8988T (cell line): ENCODE measurements at regions not wholly inside any gene's neighbourhood (a gene's known extent, or its start where the extent isn't known, plus 50 kb on each side); places are given as distances from the start of the nearest gene placed in this dataset.

Experiments
- DNase-seq: peaks from one replicate; pipeline ENCODE4 v3.0.0; 2011

- no peak for DNase-seq
Measured at GRCh38 chr6:2534406-2535042, 216.2 kb downstream of the MYLK4 start.

GRCh38 chr6:2531426-2532215 lies 219.1 kb downstream of the MYLK4 start:
- DNase-seq: no peak

GRCh38 chr6:2529211-2529719 lies 221.5 kb downstream of the MYLK4 start:
- DNase-seq: no peak

DNA sequence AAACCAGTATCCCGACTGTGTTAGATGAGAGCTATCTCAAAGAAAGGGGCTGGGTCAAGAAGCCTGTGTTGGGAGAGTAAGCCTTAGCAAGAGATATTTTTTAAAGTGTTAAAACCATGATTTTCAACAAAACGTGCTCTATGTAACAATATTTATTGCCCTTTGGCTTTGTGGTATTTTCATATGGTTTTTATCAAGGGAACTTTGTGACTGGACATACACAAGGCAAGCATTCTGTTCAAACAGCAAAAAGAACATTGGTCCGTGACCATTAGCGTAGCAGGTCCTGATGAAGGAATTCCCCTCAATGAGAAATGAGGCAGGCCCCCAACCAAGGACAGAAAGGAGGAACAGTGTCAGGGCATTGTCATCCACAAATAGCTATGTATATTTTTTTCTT lies 222.6 kb downstream of the MYLK4 start:
- no peak for DNase-seq

GRCh38 chr6:2526766-2527165 lies 224.0 kb downstream of the MYLK4 start:
- no peak for DNase-seq

- no peak for DNase-seq
Measured at GRCh38 chr6:2524090-2524489, 226.6 kb downstream of the MYLK4 start.

DNA sequence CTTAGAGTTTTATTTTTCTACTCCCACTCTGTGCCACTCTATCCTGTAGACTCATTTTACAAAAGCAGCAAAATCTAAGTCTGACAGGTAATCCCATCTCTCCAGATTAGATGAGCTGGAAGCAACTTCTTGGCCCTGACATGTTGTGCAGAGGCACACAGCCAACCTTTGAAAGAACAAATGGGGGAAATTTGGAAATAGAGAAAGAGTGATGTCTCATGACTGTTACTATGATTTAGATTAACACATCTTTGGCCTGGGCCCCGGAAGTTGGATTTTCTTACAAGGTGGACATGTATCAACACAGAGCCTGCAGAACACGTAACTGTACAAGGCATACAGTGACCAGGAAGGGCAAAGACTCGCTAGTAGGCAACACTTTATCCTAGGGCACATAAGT lies 227.7 kb downstream of the MYLK4 start:
- DNase-seq: no peak

GRCh38 chr6:2522521-2522920 lies 228.2 kb downstream of the MYLK4 start:
- DNase-seq: no peak

- no peak for DNase-seq
Measured at GRCh38 chr6:2517855-2518473, 232.8 kb downstream of the MYLK4 start.

GRCh38 chr6:2517401-2517800 lies 233.3 kb downstream of the MYLK4 start:
- DNase-seq: no peak

GRCh38 chr6:2516059-2516458 lies 234.7 kb downstream of the MYLK4 start:
- no peak for DNase-seq

GRCh38 chr6:2514965-2515543 lies 235.7 kb downstream of the MYLK4 start:
- DNase-seq: no peak

DNA sequence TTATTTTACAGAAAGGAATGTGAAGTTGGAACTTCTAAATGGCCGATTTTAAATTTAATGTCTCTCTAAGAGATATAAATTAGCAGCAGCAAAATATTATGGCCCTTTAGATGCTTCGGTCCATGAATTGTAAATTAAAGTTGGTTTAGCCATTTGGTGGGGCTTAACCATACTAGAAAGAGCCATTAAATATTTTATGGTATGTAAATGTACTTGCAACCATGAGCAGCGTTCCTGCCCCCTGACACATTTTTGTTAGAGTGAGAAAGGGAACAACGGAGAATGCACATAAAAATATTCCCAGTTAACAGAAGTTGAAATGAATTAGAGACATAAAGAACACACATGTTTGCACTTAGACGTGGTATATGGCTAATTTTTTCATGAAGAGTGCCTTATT lies 237.9 kb downstream of the MYLK4 start:
- DNase-seq: no peak

GRCh38 chr6:2510316-2510715 lies 240.4 kb downstream of the MYLK4 start:
- DNase-seq: no peak

- DNase-seq: no peak
Measured at GRCh38 chr6:2509711-2510110, 241.0 kb downstream of the MYLK4 start.

- DNase-seq: no peak
Measured at GRCh38 chr6:2508071-2508470, 242.7 kb downstream of the MYLK4 start.

DNA sequence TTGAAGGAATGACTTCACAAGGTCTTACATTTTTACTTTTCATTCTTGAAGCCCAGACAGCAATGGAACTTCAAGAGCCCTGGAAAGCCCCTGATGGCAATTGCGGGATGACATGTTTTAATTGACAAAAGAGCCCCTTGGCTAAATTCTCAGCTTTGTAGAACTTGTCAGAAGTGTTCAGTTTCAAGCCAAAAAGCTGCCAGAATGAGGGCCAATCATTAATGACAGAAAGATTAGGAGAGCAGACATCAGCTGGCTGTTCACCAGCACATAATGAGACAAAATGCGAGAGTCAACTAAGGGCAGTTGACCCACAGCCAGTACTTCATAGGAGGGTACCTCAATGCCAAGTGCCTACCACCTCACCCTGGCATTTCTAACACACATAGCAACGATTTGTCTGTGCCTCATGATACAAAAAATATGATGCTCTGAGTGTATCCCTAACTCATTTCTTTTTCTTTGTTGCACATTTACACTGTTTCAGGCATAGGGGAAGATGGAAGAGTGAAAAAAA lies 243.1 kb downstream of the MYLK4 start:
- DNase-seq: no peak

DNA sequence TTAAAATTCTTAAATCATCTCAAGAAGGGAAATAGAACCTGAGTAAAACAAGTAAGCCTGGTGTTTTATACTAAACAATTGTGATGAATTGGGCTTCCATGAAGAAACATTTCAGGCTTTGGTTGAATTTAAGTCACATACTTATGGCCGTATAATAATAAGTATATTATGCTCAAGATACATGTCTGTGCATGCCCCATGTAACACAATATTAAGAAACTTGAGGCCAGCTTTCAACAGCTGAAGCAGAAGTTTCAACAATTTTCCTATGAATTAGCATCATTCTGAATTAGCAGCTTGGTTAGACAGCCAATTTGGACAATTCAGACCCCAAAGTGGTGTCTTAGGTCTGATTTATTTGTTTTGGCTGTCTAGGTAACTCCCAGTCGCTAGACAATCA lies 243.7 kb downstream of the MYLK4 start:
- no peak for DNase-seq

- DNase-seq: no peak
Measured at GRCh38 chr6:2505624-2506023, 245.1 kb downstream of the MYLK4 start.

DNA sequence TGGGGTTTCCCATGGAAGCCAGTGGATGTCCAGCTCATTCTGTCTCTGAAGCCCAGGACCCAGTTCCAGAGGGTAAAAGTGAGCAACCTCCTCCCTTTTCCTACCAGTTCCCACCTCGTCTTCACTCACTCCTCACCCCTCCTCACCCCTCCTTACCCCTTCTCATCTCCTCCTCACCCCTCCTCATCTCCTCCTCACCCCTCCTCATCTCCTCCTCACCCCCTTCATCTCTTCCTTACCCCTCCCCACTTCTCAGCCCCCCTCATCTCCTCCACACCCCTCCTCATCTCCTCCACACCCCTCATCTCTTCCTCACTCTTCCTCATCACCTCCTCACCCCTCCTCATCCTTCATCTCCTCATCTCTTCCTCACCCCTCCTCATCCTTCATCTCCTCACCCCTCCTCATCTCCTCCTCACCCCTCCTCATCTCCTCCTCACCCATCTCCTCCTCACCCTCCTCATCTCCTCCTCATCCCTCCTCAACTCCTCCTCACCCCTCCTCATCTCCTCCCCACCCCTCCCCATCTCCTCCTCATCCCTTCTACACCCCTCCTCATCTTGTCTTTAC lies 246.1 kb downstream of the MYLK4 start:
- no peak for DNase-seq

- DNase-seq: no peak
Measured at GRCh38 chr6:2503816-2504494, 246.8 kb downstream of the MYLK4 start.

DNA sequence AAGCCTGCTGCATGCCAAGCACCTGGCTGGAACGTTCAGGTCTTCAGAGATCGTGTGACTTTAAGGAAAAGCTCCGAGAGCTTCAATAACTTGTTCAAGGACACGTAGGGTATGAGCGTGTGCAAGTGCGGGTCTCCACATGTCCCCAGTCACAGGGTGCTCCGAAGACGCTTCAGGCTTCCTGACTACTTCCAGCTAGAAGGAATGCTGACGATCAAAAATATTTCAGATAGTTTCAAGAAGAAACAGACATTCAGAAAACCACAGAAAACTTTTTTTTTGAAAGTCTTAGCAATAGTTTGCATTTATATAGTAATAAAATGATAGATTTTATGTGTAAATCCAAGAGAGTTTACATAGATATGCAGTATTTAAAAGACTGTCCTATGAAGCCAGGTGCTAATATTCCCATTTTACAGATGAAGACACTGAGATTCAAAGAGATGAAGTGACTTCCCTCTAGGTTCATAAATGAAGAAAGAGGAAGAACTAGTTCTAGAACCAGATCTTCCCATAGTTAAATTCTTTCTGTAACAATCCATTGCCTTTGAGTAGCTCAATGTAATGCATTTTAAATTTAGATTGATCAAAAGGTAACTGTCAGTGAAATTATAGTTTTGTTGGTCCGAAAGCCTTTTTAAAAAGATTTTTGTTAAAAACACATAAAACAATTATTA lies 247.6 kb downstream of the MYLK4 start:
- DNase-seq: no peak
